ENCODE measurements at regions not wholly inside any gene's neighbourhood (a gene's known extent, or its start where the extent isn't known, plus 50 kb on each side); places are given as distances from the start of the nearest gene placed in this dataset.

DNA sequence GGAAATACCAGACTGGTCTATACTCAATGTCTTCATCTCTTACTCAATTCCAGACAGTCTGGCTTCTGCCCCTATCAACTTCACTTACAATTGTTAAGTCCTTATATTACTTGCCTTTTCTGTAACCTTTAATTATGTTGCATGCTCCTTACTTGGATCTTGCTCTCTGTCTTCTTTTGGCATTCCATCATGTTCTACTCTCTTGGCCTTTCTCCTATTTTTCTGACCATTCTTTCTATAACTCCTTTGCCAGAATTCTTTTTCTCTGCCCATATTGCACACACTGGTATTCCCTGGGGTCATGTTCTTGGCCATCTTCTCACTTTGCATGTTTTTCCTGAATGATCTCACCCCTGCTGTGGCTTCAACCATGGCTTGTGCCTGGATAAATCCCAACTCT lies 209.8 kb upstream of the ZNF462 start:
- intact Hi-C loops (cut with micrococcal nuclease): no loop called here
- no peaks in the 10 kb centered on the region for H3K36me3 ChIP-seq (ENCODE audit: control insufficient read depth in 2 of 3, insufficient read depth in 3 of 3, low read length in 3 of 3)
- H3K27ac ChIP-seq (ENCODE audit: low read depth, low read length): no peak overlapping the region
- no peak overlapping the region for H3K27ac Mint-ChIP-seq
- no peaks in the 10 kb centered on the region for H3K36me3 Mint-ChIP-seq
- H3K27me3 ChIP-seq (ENCODE audit: control insufficient read depth in 2 of 2, insufficient read depth in 2 of 2, low read length in 2 of 2): no peaks in the 10 kb centered on the region
- no peak for DNase-seq
- no peak overlapping the region for H3K4me3 Mint-ChIP-seq
- H3K4me1 Mint-ChIP-seq: no peaks in the 10 kb centered on the region
- no peaks in the 10 kb centered on the region for H3K9me3 ChIP-seq (ENCODE audit: control insufficient read depth in 2 of 3, low read length in 3 of 3)
- POLR2A ChIA-PET: no interaction called here
- no peaks in the 10 kb centered on the region for H3K4me1 ChIP-seq (ENCODE audit: control insufficient read depth in 2 of 2, insufficient read depth in 2 of 2, low read length in 2 of 2)
- H3K27me3 Mint-ChIP-seq: peaks cover 0 to 5% (median 0%) of the 10 kb centered on the region in 5 donors
- peaks cover 0 to 16% (median 4%) of the 10 kb centered on the region in 11 donors for H3K9me3 Mint-ChIP-seq
- no peak overlapping the region for H3K4me3 ChIP-seq (ENCODE audit: low read length)
- CTCF ChIA-PET: no interaction called here
- ATAC-seq: no peak

DNA sequence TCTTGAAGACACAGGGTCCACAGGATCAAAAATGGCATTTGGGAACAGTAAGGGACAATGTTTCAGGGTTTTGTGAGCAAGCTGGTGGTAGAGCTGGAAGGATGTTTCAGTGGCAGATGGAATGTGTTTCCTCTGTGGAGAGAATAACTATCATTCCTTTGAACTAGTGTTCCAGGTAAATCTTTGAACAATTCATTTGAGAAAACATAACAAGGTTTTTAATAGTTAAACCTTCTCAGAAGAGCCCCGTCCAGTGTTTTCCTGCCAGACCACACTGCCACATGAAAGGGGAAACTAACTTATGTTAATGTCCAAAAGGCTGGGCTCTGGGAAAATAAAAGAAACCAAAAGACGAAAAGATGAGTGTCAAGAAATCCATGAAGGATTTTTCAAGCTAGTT lies 207.0 kb upstream of the ZNF462 start:
- Histone ChIP-seq H3K27ac (ENCODE audit: low read depth, low read length) (no peak overlapping the region), H3K9me3 (ENCODE audit: control insufficient read depth in 2 of 3, low read length in 3 of 3) (no peaks in the 10 kb centered on the region), H3K36me3 (ENCODE audit: control insufficient read depth in 2 of 3, insufficient read depth in 3 of 3, low read length in 3 of 3) (no peaks in the 10 kb centered on the region), H3K4me3 (ENCODE audit: low read length) (no peak overlapping the region), H3K27me3 (ENCODE audit: control insufficient read depth in 2 of 2, insufficient read depth in 2 of 2, low read length in 2 of 2) (no peaks in the 10 kb centered on the region), H3K4me1 (ENCODE audit: control insufficient read depth in 2 of 2, insufficient read depth in 2 of 2, low read length in 2 of 2) (no peaks in the 10 kb centered on the region)
- no peak overlapping the region for H3K4me3 Mint-ChIP-seq
- H3K27ac Mint-ChIP-seq: no peak overlapping the region
- no peaks in the 10 kb centered on the region for H3K4me1 Mint-ChIP-seq
- intact Hi-C loops (cut with micrococcal nuclease): no loop called here
- peaks cover 0 to 20% (median 4%) of the 10 kb centered on the region in 11 donors for H3K9me3 Mint-ChIP-seq
- POLR2A ChIA-PET: no interaction called here
- no peaks in the 10 kb centered on the region for H3K36me3 Mint-ChIP-seq
- DNase-seq: no peak
- CTCF ChIA-PET: no interaction called here
- H3K27me3 Mint-ChIP-seq: peaks cover 0 to 5% (median 0%) of the 10 kb centered on the region in 5 donors
- ATAC-seq: no peak

DNA sequence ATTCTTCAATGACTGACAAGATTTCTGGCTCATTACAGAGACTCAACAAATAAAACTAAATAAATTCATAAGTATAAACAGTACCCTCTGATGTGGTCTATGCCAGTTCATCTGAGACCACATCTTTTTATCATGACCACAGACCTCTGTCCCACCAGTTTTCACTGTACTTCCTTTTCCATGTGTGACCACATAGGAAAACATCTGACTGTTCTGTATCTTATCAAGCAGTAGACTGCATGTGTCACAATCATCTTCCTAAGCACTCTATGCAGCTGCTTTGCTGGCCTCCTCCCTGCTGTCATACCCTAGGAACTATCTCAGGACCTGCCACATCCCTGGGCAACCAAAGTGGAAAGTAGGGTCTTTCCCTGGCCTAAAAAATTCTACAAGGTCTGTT lies 205.0 kb upstream of the ZNF462 start:
- Histone ChIP-seq H3K4me1 (ENCODE audit: control insufficient read depth in 2 of 2, insufficient read depth in 2 of 2, low read length in 2 of 2) (no peaks in the 10 kb centered on the region), H3K27ac (ENCODE audit: low read depth, low read length) (no peak overlapping the region), H3K27me3 (ENCODE audit: control insufficient read depth in 2 of 2, insufficient read depth in 2 of 2, low read length in 2 of 2) (no peaks in the 10 kb centered on the region), H3K36me3 (ENCODE audit: control insufficient read depth in 2 of 3, insufficient read depth in 3 of 3, low read length in 3 of 3) (no peaks in the 10 kb centered on the region), H3K4me3 (ENCODE audit: low read length) (no peak overlapping the region), H3K9me3 (ENCODE audit: control insufficient read depth in 2 of 3, low read length in 3 of 3) (no peaks in the 10 kb centered on the region)
- Mint-ChIP-seq H3K36me3 (no peaks in the 10 kb centered on the region), H3K4me1 (no peaks in the 10 kb centered on the region), H3K4me3 (no peak overlapping the region), H3K27ac (no peak overlapping the region), H3K27me3 (peaks cover 0 to 5% (median 0%) of the 10 kb centered on the region in 5 donors), H3K9me3 (peaks cover 0 to 20% (median 4%) of the 10 kb centered on the region in 11 donors)
- POLR2A ChIA-PET: no interaction called here
- CTCF ChIA-PET: no interaction called here
- ATAC-seq: no peak
- no peak for DNase-seq
- intact Hi-C loops (cut with micrococcal nuclease): no loop called here

DNA sequence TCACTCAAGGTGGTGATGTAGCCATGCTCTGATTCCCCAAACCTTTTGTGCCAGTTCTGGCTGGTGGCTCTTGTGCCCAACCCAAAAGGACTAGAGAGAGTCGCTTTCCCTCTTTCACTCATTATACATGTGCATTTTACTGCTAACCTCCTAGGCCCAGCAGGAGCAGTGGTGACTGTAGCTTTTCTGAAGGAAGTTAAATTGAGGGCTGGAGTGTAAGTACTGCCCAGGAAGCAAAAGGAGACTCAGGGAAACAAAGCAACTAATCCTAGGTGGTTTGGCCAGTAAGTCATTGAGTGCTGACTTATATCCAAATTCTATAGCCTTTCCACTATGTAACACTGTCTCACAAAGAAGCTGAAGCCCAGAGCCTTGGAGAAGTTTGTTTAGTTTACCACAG lies 194.4 kb upstream of the ZNF462 start:
- Histone ChIP-seq H3K9me3 (ENCODE audit: control insufficient read depth in 2 of 3, low read length in 3 of 3) (no peaks in the 10 kb centered on the region), H3K36me3 (ENCODE audit: control insufficient read depth in 2 of 3, insufficient read depth in 3 of 3, low read length in 3 of 3) (no peaks in the 10 kb centered on the region), H3K27ac (ENCODE audit: low read depth, low read length) (no peak overlapping the region), H3K4me3 (ENCODE audit: low read length) (no peak overlapping the region), H3K4me1 (ENCODE audit: control insufficient read depth in 2 of 2, insufficient read depth in 2 of 2, low read length in 2 of 2) (no peaks in the 10 kb centered on the region), H3K27me3 (ENCODE audit: control insufficient read depth in 2 of 2, insufficient read depth in 2 of 2, low read length in 2 of 2) (no peaks in the 10 kb centered on the region)
- Mint-ChIP-seq H3K27ac (no peak overlapping the region), H3K4me1 (no peaks in the 10 kb centered on the region), H3K27me3 (no peaks in the 10 kb centered on the region), H3K9me3 (peaks cover 0 to 14% (median 3%) of the 10 kb centered on the region in 11 donors), H3K4me3 (no peak overlapping the region), H3K36me3 (no peaks in the 10 kb centered on the region)
- CTCF ChIA-PET: no interaction called here
- intact Hi-C loops (cut with micrococcal nuclease): no loop called here
- ATAC-seq (no peak), DNase-seq (no peak)
- POLR2A ChIA-PET: no interaction called here

DNA sequence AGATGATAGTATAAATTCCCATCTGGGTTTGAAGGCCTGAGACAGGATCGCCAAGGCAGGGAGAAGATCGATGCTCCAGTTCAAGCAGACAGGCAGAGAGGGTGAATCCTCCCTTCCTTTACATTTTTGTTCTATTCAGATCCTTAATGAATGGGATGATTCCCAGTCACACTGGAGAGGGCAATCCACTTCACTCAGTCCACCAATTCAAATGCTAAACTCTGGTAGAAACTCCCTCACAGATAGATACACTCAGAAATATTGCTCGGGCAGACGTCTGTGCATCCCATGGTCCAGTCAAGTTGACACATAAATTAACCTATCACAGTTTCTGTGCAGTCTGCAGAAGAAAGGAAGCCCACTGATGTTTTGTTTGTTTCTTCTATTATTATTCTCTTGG lies 193.1 kb upstream of the ZNF462 start:
- no peak overlapping the region for H3K27ac ChIP-seq (ENCODE audit: low read depth, low read length)
- no peaks in the 10 kb centered on the region for H3K4me1 ChIP-seq (ENCODE audit: control insufficient read depth in 2 of 2, insufficient read depth in 2 of 2, low read length in 2 of 2)
- H3K4me3 Mint-ChIP-seq: no peak overlapping the region
- no peaks in the 10 kb centered on the region for H3K36me3 Mint-ChIP-seq
- ATAC-seq: no peak
- H3K9me3 ChIP-seq (ENCODE audit: control insufficient read depth in 2 of 3, low read length in 3 of 3): no peaks in the 10 kb centered on the region
- intact Hi-C loops (cut with micrococcal nuclease): no loop called here
- DNase-seq: no peak
- no peaks in the 10 kb centered on the region for H3K27me3 Mint-ChIP-seq
- no peaks in the 10 kb centered on the region for H3K27me3 ChIP-seq (ENCODE audit: control insufficient read depth in 2 of 2, insufficient read depth in 2 of 2, low read length in 2 of 2)
- ChIA-PET CTCF (no interaction called here), POLR2A (no interaction called here)
- H3K36me3 ChIP-seq (ENCODE audit: control insufficient read depth in 2 of 3, insufficient read depth in 3 of 3, low read length in 3 of 3): no peaks in the 10 kb centered on the region
- H3K27ac Mint-ChIP-seq: no peak overlapping the region
- no peak overlapping the region for H3K4me3 ChIP-seq (ENCODE audit: low read length)
- no peaks in the 10 kb centered on the region for H3K4me1 Mint-ChIP-seq
- peaks cover 0 to 14% (median 3%) of the 10 kb centered on the region in 11 donors for H3K9me3 Mint-ChIP-seq

DNA sequence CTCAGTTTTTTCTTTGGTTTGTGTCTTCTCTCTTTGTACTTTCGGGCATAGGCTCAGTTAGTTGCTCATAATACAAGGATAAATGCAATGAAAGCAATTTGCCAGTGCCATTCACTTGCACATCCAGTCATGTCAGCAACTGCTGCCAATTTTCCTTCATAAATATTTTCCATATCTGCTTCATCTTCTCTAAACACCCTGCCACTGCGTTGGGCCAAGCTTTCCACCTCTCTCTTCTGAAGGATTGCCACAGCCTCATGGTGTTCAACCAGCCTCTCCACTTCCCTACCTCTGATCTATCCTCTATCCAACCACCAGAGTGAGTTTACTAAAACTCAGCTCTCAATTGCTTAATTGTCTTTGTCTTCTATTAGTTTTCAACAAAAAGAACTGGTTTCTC lies 192.5 kb upstream of the ZNF462 start:
- no peaks in the 10 kb centered on the region for H3K9me3 ChIP-seq (ENCODE audit: control insufficient read depth in 2 of 3, low read length in 3 of 3)
- no peaks in the 10 kb centered on the region for H3K36me3 ChIP-seq (ENCODE audit: control insufficient read depth in 2 of 3, insufficient read depth in 3 of 3, low read length in 3 of 3)
- H3K27me3 ChIP-seq (ENCODE audit: control insufficient read depth in 2 of 2, insufficient read depth in 2 of 2, low read length in 2 of 2): no peaks in the 10 kb centered on the region
- no peak overlapping the region for H3K27ac ChIP-seq (ENCODE audit: low read depth, low read length)
- intact Hi-C loops (cut with micrococcal nuclease): no loop called here
- no peak overlapping the region for H3K27ac Mint-ChIP-seq
- H3K9me3 Mint-ChIP-seq: peaks cover 0 to 14% (median 3%) of the 10 kb centered on the region in 11 donors
- CTCF ChIA-PET: no interaction called here
- no peaks in the 10 kb centered on the region for H3K27me3 Mint-ChIP-seq
- no peak overlapping the region for H3K4me3 Mint-ChIP-seq
- H3K4me1 Mint-ChIP-seq: no peaks in the 10 kb centered on the region
- POLR2A ChIA-PET: no interaction called here
- H3K4me1 ChIP-seq (ENCODE audit: control insufficient read depth in 2 of 2, insufficient read depth in 2 of 2, low read length in 2 of 2): no peaks in the 10 kb centered on the region
- H3K4me3 ChIP-seq (ENCODE audit: low read length): no peak overlapping the region
- no peak for ATAC-seq
- H3K36me3 Mint-ChIP-seq: no peaks in the 10 kb centered on the region
- DNase-seq: no peak

DNA sequence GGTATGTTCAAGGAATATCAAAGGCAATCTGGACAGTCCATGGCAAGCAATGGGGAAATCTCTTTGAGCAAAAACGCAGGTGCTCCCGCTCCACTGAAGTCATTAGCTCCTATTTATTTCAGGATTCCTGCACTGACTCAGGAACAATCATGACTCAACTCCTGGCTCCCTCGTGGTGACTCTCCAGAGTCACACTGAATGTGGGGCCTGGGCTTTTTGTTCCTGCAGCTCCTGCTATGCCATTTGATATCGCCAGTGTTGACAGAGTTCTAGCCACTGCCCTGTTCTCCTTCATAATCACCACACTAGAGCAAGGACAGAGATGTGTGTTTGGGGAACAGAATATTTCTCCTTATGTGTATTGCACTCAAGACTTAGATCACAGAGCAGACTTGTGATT lies 187.2 kb upstream of the ZNF462 start:
- DNase-seq: no peak

More for the DNA sequence above, 187.2 kb upstream of the ZNF462 start:
- Histone ChIP-seq H3K4me3 (ENCODE audit: low read length) (no peak overlapping the region), H3K36me3 (ENCODE audit: control insufficient read depth in 2 of 3, insufficient read depth in 3 of 3, low read length in 3 of 3) (no peaks in the 10 kb centered on the region), H3K9me3 (ENCODE audit: control insufficient read depth in 2 of 3, low read length in 3 of 3) (no peaks in the 10 kb centered on the region), H3K4me1 (ENCODE audit: control insufficient read depth in 2 of 2, insufficient read depth in 2 of 2, low read length in 2 of 2) (no peaks in the 10 kb centered on the region), H3K27ac (ENCODE audit: low read depth, low read length) (no peak overlapping the region), H3K27me3 (ENCODE audit: control insufficient read depth in 2 of 2, insufficient read depth in 2 of 2, low read length in 2 of 2) (no peaks in the 10 kb centered on the region)
- no peak for ATAC-seq
- Mint-ChIP-seq H3K9me3 (peaks cover 0 to 15% (median 4%) of the 10 kb centered on the region in 11 donors), H3K27me3 (no peaks in the 10 kb centered on the region), H3K4me3 (no peak overlapping the region), H3K36me3 (no peaks in the 10 kb centered on the region), H3K4me1 (no peaks in the 10 kb centered on the region), H3K27ac (no peak overlapping the region)
- intact Hi-C loops (cut with micrococcal nuclease): no loop called here
- ChIA-PET POLR2A (no interaction called here), CTCF (interaction anchor here (0.7 kb wide), 1 partner anchor 168 kb away, joined by 3 read pairs; no protein-coding TSS in a partner anchor)

Data from naive thymus-derived CD4-positive, alpha-beta T cell (primary cell).